HPDE6-E6E7 (cell line): ENCODE measurements at regions not wholly inside any gene's neighbourhood (a gene's known extent, or its start where the extent isn't known, plus 50 kb on each side); places are given as distances from the start of the nearest gene placed in this dataset.

Experiments
- DNase-seq: peaks from one replicate; pipeline ENCODE4 v3.0.0; 2011; ENCODE audit warnings: missing footprints; ENCODE audit errors: extremely low spot score

DNA sequence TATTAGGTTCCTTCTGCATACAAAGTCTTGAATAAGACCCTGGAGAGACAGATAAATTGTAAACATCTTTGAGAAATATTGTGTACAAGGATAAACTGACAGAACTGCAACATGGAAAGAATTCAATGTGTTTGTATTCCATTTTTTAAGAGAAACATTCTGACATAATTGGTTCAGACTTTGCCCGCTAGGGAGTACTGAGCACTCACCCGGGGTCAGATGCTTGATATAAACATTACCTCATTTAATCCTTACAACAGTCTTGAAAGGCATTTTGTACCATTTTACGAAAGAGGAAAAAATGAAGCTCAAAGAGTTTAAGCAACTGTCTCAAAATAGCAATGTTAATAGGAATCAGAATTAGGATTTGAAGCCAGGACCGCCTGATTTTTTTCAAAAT lies 416.7 kb upstream of the CRIM1 start:
- DNase-seq, result no peak

GRCh38 chr2:35933031-35933430 lies 422.5 kb upstream of the CRIM1 start:
- DNase-seq, result no peak

DNA sequence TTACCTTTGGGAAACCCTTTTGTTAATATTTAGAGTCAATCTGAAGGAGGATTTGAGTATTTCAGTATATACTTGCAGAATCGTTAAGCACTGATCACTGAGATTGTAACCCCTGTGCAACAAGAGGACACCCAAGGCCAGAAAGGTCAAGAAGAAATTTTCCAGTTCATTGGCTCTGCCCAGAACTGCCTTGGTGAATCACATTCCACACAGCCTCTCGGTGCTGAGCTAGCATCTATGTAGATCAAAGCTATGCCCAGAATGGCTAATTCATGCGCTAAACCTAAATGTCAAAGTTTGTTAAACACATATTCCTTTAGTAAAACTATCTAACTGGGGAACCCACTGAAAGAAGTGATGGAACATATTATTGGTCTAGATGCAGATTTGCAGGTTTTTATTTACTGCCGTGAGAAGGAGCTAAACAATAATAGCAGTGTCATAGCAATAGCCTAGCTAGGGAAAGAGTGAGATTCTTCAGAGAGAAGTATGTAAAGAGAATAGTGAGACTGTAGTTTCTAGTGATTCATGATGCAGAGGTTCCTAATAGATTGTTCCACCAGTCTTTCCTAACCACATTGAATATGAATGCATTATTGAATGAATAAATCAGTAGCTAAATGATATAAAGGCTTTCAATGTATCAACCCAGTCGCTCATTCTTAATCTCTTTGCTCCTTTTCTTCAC lies 423.2 kb upstream of the CRIM1 start:
- DNase-seq, result no peak

DNA sequence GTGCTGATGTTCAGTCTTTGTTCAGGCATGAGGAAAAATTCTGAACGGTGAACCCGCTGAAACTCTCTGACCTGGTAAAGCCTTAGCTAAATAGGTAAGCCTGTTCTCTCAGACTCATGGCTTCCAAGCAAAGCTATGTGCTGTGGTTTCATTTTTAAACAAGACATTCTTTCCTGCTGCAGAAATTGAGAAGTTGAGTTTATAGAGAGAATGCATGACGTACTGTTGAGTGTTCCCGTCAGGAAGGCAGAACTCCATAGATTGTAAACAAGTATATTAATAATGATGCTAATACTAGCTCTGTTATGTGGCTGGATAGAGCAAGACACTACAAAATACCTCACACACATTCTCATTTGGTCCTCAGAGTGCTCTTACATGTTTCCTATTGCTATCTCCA lies 424.0 kb upstream of the CRIM1 start:
- no peak for DNase-seq

DNA sequence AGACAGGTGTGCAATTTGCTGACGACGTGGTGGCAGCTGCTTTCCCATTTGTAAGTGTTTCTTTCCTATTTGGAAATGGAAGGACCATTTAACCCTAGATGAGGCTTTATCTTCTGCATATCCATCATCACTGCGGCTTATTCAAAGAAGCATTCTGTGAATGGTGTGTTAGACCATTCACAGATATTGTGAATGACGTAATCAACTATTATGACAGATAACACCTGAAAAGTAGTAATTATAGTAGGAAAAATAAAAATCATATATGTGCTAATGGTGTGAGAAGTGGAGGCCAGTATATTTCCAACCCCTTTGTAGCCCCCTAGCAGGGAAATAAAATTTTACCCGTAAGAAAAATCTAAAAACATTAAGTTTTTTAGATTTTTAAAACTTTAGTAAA lies 424.5 kb upstream of the CRIM1 start:
- no peak for DNase-seq

DNA sequence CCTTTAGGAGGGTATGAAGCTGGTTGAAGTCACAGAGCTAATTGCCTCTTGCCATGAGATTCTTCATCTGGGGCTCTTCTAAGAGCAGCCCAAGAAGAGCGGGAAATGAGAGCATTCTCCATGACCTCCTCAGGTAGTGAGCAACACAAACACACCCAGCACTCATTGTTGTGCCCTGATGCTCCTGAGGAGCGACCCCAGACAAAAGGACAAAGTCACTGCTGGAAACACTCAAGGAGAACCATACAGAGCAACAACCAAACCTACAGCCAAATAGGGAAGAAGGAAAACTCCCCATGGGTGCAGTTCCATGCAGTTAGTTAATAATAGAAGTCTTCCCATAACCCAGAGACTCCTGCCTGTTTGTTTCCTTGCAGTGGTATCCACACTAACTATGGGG lies 426.0 kb upstream of the CRIM1 start:
- no peak for DNase-seq

GRCh38 chr2:35920061-35920460 lies 435.5 kb upstream of the CRIM1 start:
- no peak for DNase-seq

GRCh38 chr2:35915261-35915660 lies 440.3 kb upstream of the CRIM1 start:
- DNase-seq, result no peak

- no peak for DNase-seq
Observed at GRCh38 chr2:35891936-35892335, 463.6 kb upstream of the CRIM1 start.

DNA sequence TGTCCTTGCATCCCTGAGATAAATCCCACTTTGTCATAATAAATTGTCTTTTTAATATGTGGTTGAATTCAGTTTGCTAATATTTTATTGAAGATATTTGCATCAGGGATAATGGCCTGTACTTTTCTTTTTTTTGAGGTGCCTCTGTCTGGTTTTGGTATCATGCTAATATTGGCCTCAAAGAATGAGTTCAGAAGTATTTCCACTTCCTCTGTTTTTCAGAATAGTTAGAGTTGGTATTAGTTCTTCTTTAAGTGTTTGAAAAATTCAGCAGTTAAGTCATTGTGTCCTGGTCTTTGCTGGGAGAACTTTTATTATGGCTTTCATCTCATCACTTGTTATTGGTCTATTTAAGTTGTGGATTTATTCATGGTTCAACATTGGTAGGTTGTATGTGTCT lies 464.1 kb upstream of the CRIM1 start:
- DNase-seq, result no peak

DNA sequence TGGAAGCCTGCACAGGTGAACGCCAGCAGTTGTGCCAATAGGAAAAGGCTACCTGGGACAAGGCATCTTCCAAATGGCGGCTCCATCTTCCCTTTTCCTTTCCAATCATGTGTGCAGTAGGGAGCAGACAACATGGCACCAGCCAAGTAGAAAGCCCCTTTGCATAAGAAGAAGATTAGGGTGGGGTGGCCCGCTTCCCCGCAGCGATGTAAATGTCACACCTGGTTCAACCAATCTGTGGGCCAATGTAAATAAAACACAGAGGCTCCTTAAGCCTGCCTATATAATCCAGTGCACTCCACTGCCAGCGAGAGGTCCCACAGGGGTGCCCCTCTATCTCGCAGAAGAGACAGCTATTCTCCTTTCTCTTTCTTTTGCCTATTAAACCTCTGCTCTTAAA lies 468.4 kb upstream of the CRIM1 start:
- no peak for DNase-seq

GRCh38 chr2:35873921-35874320 lies 481.7 kb upstream of the CRIM1 start:
- no peak for DNase-seq

- DNase-seq, result no peak
Observed at GRCh38 chr2:35871672-35872071, 483.9 kb upstream of the CRIM1 start.

- DNase-seq, result no peak
Observed at GRCh38 chr2:35870713-35871112, 484.9 kb upstream of the CRIM1 start.

GRCh38 chr2:35864141-35864540 lies 491.4 kb upstream of the CRIM1 start:
- DNase-seq, result no peak

DNA sequence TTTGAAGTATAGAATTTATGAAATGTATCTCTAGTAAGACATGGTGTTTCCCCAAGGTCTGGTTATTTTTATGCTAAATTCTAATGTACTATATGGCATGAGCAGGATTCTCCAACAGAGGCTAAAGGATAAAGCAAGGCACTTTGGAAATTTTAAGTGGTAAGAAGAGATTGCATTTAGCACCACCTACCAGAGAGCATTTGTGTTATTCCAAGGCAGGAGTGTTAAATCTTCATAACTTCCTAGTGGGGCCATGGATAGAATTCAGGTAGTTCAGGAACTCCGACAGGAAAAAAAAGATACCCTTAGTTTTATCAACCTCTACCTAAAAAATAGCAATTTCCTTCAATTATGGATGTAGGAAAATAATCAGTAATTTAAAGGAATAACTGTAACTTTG lies 497.4 kb upstream of the CRIM1 start:
- no peak for DNase-seq

DNA sequence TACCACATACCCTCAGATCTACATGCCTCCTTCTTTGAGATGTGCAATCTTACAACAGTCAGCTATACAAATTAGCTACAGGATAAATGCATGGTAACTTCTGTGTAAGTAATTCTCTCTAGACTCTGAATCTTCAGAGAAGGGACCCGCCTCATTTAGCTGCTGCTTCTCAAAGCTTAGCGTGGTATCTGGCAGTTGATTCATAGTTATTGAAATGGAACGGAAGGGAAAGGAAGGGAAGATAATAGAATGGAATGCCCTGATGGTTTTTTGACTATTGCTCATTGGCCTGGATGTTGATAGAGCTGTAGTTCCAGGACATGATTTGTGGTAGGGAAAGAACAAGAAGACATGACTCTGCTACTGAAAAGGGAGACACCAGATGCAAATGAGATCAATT lies 498.1 kb upstream of the CRIM1 start:
- DNase-seq, result no peak

DNA sequence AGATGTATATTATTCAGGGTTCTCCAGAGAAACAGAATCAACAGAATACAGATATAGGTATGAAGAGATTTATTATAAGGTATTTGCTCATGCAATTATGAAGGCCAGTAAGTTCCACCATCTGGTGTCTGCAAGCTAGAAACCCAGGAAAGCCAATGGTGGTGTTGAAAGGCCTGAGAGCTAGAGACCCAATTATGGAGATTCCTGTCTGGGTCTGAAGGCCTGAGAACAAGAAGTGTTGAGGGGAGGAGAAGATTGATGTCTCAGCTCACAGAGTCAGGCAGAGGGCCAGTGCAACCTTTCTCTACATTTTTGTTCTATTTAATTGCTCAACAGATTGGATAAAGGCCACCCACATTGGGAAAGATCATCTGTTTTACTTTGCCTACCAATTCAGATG lies 524.2 kb upstream of the CRIM1 start:
- DNase-seq, result no peak

- DNase-seq, result no peak
Observed at GRCh38 chr2:35830833-35831232, 524.7 kb upstream of the CRIM1 start.

GRCh38 chr2:35827086-35827485 lies 528.5 kb upstream of the CRIM1 start:
- no peak for DNase-seq

GRCh38 chr2:35822716-35823115 lies 532.9 kb upstream of the CRIM1 start:
- DNase-seq, result no peak

GRCh38 chr2:35821675-35822074 lies 533.9 kb upstream of the CRIM1 start:
- no peak for DNase-seq

- no peak for DNase-seq
Observed at GRCh38 chr2:35820391-35820790, 535.2 kb upstream of the CRIM1 start.

DNA sequence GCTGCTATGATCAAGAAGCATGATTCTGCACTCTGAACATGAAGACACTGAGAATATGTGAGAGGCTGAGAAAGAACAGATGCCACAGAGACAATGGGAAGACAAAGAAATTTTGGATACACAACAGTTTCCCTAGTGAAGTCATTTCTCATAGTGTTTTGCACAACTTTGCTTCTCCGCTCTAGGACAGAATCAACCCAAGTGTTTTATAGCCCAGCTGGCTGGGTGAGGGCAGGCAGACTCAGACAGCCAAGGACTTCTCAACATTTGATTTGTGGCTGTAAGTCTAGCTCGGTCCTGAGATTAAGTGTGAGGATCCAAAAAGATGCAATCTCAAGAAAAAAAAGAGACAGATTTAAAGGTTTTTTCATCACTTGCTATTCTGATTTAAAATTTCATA lies 536.5 kb upstream of the CRIM1 start:
- no peak for DNase-seq
